Brain microvascular endothelial cell (primary cell): ENCODE measurements at regions not wholly inside any gene's neighbourhood (a gene's known extent, or its start where the extent isn't known, plus 50 kb on each side); places are given as distances from the start of the nearest gene placed in this dataset.

ENCODE experiments used
- DNase-seq: peaks from one replicate; pipeline ENCODE4 v3.0.0-alpha.2; 2020
- H3K27ac ChIP-seq: fragments of 250-450 bp; sonication (Bioruptor Pico); 2 replicates; pipeline ENCODE4 v1.5.1; 2020; ENCODE audit warnings: mild to moderate bottlenecking, moderate library complexity
- H3K27me3 ChIP-seq: fragments of 250-450 bp; sonication (Bioruptor Pico); replicated peaks from 2 replicates; pipeline ENCODE4 v1.5.1; 2020; ENCODE audit warnings: mild to moderate bottlenecking
- H3K36me3 ChIP-seq: fragments of 250-450 bp; sonication (Bioruptor Pico); replicated peaks from 2 replicates; pipeline ENCODE4 v1.5.1; 2020; ENCODE audit warnings: mild to moderate bottlenecking
- H3K4me3 ChIP-seq: 2 replicates; pipeline ENCODE4 v1.5.1; 2011; ENCODE audit warnings: low read depth, mild to moderate bottlenecking, control low read depth, low read length, moderate library complexity
- in situ Hi-C: cut with HindIII; loops from 2 replicates; pipeline ENCODE4 v1.10.0; 2017; ENCODE audit warnings: low sequenced_read_pairs, low pct_ligation_motif_present
- TF ChIP-seq, protein P1 (sequence below): IDR thresholded peaks from 2 replicates; pipeline ENCODE4 v1.5.1; 2011; ENCODE audit warnings: low read depth, mild to moderate bottlenecking, moderate library complexity, low read length, control low read depth, inconsistent platforms; ENCODE audit errors: missing control alignments

DNA sequence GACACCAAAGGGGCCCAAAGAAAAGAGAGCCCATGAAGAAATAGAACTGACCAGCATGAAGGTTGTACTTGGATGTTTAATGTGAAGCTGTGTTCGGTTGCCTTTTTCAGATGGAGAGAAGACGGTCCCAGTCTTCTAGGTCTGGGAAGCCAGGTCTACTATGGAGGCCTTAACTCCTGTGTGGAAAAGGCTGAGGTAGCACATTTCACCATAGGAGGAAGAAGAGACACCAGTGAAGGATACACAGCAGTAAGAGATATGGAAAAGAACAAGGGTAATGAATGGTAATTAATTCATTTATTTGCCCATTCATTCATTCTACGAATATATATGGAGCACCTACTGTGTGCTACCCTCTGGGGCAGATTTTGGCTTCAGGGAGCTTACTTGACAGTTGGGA is 151.6 kb upstream of the PLEKHG7 start:
- H3K36me3 ChIP-seq = no peaks in the 10 kb centered on the region
- no peak overlapping the region for H3K27ac ChIP-seq
- in situ Hi-C loops = no loop called here
- TF ChIP-seq, protein P1, sequence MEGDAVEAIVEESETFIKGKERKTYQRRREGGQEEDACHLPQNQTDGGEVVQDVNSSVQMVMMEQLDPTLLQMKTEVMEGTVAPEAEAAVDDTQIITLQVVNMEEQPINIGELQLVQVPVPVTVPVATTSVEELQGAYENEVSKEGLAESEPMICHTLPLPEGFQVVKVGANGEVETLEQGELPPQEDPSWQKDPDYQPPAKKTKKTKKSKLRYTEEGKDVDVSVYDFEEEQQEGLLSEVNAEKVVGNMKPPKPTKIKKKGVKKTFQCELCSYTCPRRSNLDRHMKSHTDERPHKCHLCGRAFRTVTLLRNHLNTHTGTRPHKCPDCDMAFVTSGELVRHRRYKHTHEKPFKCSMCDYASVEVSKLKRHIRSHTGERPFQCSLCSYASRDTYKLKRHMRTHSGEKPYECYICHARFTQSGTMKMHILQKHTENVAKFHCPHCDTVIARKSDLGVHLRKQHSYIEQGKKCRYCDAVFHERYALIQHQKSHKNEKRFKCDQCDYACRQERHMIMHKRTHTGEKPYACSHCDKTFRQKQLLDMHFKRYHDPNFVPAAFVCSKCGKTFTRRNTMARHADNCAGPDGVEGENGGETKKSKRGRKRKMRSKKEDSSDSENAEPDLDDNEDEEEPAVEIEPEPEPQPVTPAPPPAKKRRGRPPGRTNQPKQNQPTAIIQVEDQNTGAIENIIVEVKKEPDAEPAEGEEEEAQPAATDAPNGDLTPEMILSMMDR = no peak
- H3K4me3 ChIP-seq = no peak overlapping the region
- no peaks in the 10 kb centered on the region for H3K27me3 ChIP-seq
- DNase-seq = no peak

DNA sequence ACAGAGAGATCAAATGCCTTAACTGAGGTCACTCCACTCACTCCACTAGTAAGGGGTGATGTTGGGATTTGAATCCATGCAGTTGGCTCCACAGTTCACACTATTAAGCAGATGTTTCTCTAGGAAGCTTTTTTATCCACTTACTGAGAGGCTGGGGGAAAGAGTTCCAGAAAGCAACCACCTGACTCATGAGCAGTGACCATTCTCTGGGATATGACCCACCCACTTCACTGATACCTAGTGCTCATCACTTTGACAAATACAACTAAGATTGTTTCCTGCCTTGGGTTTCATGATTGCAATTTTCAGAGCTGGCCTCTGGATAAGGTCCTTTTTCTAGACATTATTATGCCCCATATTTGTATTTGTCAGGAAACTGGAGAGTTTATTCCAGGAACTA is 152.1 kb upstream of the PLEKHG7 start:
- no peaks in the 10 kb centered on the region for H3K27me3 ChIP-seq
- TF ChIP-seq, protein P1 = no peak
- no peak for DNase-seq
- H3K4me3 ChIP-seq = no peak overlapping the region
- H3K27ac ChIP-seq = no peak overlapping the region
- in situ Hi-C loops = no loop called here
- H3K36me3 ChIP-seq = no peaks in the 10 kb centered on the region

DNA sequence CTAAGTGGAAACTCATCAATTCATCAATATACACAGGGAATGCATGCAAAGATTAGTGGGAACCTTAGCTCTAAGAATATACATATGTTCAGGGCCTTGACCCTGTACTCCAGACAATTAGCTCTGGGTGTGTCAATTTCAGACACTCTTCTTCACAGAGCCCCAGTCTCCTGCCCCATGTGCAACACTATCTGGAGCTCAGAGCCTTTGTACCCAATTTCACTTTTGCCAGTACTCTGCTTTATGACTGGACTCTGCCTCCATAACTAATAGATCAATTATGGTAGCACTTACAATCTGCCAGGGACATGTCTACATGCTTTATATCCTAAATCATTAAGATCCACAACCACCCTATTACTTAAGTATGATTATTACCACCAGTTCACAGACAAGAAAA is 152.5 kb upstream of the PLEKHG7 start:
- no peak for DNase-seq
- TF ChIP-seq, protein P1 = no peak
- no peaks in the 10 kb centered on the region for H3K27me3 ChIP-seq
- H3K36me3 ChIP-seq = no peaks in the 10 kb centered on the region
- in situ Hi-C loops = no loop called here
- H3K27ac ChIP-seq = no peak overlapping the region
- no peak overlapping the region for H3K4me3 ChIP-seq

DNA sequence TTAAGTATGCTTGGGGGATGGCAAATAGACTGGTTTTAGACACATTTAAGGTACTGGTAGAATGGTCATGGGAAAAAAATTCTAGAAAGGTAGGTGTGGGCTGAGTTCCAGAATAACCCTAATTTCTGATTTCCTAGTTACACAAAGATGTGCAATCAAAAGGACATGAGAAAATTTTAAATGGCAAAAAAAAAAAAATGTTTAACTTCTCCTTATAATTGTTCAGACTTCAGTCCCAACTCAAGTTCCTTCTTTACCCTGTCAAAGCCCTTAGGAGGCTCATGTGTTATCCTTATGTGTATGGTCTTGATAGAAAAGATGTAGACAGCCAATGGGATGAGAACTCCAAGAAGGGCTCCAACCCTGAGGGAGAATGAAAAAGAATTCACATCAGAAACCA is 153.3 kb upstream of the PLEKHG7 start:
- Histone ChIP-seq H3K36me3 (no peaks in the 10 kb centered on the region), H3K27me3 (no peaks in the 10 kb centered on the region), H3K4me3 (no peak overlapping the region), H3K27ac (no peak overlapping the region)
- DNase-seq = no peak
- in situ Hi-C loops = no loop called here
- TF ChIP-seq, protein P1 = no peak

DNA sequence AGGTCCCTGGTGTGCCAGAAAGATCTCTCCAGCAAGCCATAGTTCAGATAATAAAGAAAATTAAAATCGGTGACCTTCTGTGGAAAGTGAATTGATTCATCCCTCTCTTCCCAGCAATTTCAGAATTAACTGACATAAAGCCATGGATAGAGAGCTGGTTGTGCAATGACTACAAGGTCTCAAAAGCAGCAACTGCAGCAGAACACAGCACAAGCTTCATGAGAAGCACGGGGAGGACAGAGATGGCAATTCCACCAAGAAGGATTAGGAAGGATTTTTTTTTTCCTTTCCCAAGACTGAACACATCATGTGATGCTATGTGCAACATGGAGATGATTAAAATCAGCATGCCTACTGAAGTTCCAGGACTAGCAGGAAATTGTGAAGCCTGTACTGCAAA is 154.9 kb upstream of the PLEKHG7 start:
- no peaks in the 10 kb centered on the region for H3K36me3 ChIP-seq
- TF ChIP-seq, protein P1 = no peak
- no peak for DNase-seq
- no peak overlapping the region for H3K4me3 ChIP-seq
- no peaks in the 10 kb centered on the region for H3K27me3 ChIP-seq
- no peak overlapping the region for H3K27ac ChIP-seq
- in situ Hi-C loops = no loop called here

DNA sequence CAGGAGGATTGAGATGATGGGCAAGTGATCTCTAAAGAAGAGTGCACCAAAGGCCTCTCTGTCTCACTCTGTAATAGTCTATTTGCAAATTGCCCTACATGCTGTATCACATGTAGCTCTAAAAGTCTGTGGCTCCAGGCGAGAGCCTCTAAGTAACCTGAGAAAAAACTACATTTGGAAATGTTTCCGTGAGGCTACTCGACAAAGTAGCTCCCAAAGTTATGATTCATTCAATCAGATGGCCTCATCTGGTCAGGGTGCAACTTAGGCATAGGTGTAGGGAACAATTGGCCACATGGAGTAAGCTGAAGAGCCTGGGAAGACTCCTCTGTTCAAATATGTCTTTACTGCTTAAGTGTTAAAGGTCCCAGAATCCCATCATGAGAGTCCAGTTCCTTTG is 155.4 kb upstream of the PLEKHG7 start:
- H3K36me3 ChIP-seq = no peaks in the 10 kb centered on the region
- H3K27me3 ChIP-seq = no peaks in the 10 kb centered on the region
- no peak overlapping the region for H3K4me3 ChIP-seq
- H3K27ac ChIP-seq = no peak overlapping the region
- no peak for DNase-seq
- TF ChIP-seq, protein P1 = no peak
- in situ Hi-C loops = no loop called here
